HG02885 (cell line): ENCODE measurements at regions not wholly inside any gene's neighbourhood (a gene's known extent, or its start where the extent isn't known, plus 50 kb on each side); places are given as distances from the start of the nearest gene placed in this dataset.

Source experiments
- ATAC-seq: cut with Tn5 transposase; IDR thresholded peaks from one replicate; pipeline ENCODE4 v1.9.1; 2021; ENCODE audit warnings: mild to moderate bottlenecking; ENCODE audit not compliant: unreplicated experiment, poor library complexity

GRCh38 chr9:17962747-17963146 is 383.9 kb downstream of the SH3GL2 start:
- ATAC-seq, result no peak

DNA sequence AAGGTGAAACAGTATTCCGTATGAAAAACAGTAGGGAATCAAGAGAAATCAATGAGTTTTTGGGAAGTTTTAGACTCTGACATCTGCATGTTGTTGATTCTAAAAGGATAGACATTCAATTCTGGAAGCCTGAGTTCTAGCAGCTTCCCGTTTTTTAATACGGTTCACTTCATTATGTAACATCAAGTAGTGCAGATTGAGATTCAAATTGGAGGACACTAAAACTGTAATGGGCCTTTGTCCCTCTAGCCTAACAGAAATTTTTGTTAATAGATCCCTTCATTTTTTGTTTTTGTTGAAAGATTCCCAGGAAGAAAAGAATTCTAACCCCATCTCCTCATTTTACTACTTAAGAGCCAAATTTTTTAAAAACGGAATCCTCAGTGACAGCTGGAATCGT is 384.6 kb downstream of the SH3GL2 start:
- ATAC-seq, result no peak

- no peak for ATAC-seq
Observed at GRCh38 chr9:17967731-17968130, 388.9 kb downstream of the SH3GL2 start.

DNA sequence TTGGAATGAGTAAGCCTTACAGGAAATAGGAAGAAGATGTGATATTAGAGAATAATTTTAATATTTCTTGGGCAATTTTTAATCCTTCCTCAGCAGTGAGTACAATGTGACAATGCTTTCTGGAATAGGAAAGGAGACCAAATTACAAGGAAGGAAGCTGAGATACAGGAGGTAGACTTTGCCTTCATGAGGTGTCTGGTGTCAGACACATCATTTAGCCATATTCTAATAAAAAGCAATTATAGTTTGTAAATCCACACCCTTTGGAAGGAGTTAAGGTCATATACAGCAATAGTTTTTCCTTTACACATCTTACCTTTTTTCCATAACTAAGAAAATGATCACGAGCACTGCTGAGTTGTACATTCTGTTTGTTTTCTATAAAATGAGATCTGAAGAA is 390.4 kb downstream of the SH3GL2 start:
- ATAC-seq, result no peak

DNA sequence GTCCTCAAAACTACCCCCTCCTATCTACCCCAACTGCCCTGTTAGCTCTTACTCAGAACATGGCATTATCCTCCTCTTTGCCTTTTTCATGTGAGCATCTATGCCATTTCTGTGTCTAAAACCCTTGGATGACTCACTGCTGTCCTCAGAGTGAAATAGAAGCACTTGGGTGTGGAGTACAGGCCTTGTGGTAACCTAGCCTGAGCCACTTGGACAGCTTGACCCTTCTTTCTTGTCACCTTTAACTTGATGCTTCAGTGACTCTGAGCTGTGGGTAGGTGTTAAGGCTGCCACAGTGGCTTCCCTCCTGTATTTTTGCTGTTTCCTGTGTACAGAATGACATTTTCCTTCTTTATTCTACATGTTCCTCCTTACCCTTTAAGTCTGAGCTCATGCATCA is 391.4 kb downstream of the SH3GL2 start:
- ATAC-seq, result no peak

- ATAC-seq, result no peak
Observed at GRCh38 chr9:17978773-17979172, 399.9 kb downstream of the SH3GL2 start.

DNA sequence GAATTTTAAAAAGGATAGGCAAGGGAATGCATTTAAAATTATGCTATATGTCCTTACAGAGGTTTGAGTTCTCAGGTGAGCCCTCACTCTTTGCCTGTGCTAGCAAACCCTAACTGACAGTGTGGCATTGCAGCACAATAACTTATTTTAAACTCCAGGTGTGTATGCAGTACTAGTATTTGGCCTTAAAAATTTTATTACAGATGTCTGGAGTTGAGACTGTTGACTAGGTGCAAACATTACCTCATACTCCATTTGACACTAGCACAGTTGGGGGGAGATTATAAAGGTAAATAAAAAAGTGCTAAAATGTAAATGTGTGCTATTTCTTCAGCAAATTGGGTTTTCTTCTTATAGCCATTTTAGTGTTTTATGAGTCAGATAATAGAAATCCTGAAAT is 407.7 kb downstream of the SH3GL2 start:
- ATAC-seq, result no peak

GRCh38 chr9:17987189-17987588 is 408.3 kb downstream of the SH3GL2 start:
- ATAC-seq, result no peak

DNA sequence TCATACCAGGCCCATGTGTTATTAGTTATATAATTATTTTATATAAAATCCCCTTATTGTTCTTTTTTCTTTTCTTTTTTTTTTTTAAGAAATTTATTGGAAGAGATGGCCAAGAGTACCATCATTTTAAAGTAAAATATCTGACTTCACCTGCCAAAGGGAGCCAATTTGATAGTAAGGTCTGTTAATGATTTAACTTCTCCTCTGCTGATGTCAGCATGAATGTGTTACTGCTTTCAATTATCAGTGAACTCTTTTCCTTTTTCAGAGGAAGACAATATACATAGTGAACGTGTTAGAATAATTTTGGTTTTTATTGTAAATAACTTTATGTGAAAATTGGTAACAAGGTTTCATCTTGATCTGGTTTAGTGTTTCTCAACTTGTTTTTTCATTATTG is 409.6 kb downstream of the SH3GL2 start:
- ATAC-seq, result no peak

GRCh38 chr9:17990602-17991001 is 411.7 kb downstream of the SH3GL2 start:
- no peak for ATAC-seq

GRCh38 chr9:17993024-17993423 is 414.2 kb downstream of the SH3GL2 start:
- no peak for ATAC-seq

- ATAC-seq, result no peak
Observed at GRCh38 chr9:17994695-17995425, 416.0 kb downstream of the SH3GL2 start.

DNA sequence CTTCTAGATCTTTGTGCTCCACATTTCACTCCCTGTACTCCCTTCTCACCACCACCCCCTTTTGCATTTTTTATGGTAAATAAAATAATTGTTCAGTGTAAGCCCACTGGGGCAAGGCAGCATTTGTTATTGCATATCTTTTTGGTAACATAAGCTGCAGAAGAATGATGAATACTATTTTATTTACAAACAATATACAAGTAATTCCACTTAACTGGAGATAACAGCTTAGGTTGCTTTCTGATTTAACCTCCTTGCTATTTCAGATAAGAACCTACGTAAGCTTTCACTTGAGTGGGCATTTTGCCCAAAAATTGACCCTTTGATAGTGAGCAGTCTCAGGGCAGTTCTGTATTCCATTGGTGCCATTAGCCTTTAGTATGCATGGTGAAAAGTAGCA is 417.9 kb downstream of the SH3GL2 start:
- no peak for ATAC-seq

GRCh38 chr9:18002718-18003438 is 424.0 kb downstream of the SH3GL2 start:
- ATAC-seq, result no peak

DNA sequence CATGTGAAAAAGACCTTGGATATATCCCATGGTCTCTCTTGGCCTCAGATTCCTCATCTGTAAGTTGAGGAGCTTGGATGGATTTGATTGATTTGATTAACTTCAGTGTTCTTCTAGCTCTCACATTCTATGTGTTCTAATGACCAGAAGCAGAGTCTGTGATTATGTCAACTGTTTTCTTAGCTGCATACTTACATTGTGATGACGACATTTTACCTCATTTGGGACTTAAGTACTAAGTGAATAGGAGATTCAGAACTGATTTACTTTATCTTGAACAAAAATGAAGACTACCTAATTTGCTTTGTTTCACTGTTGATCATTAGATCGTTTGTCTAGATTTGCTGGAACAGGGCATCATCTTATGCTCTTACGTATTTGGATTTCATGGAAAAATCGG is 427.7 kb downstream of the SH3GL2 start:
- no peak for ATAC-seq

DNA sequence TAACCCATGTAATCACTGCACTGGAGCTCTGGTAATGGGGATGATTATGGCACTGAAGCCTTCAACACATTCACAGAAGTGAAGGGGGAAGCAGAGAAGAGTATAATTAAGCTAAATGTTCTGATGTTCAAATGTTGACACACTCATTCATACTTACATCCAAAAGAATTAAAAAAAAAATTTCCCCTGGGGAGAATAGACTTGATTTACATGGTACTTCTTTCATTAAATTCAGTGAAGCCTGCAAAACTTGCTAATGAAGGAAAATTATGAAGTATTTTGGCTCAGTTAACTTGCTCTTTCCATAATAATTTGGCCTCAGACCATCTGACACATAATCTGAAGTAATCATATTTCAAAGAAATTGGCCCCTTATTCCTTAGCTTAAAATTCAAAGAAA is 428.8 kb downstream of the SH3GL2 start:
- no peak for ATAC-seq

- no peak for ATAC-seq
Observed at GRCh38 chr9:18009902-18010301, 431.0 kb downstream of the SH3GL2 start.

DNA sequence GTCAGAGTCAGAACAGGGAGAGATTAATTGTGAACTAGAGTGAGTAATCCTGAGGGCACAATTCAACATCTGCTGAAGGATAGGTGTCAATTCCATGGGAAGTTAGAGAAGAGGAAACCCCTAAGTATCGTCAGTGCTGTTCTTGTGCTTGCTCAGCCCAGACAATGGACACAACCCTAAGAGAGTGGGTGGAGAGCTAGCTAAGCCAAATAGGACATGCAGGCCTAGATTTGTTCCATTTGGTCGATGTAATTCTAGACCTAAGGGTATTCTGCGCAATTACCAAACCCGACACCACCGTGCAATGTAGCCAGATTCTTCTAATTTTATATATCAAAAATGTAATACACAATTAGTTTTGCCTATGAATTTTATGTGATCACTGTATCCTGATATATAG is 431.6 kb downstream of the SH3GL2 start:
- ATAC-seq, result no peak

DNA sequence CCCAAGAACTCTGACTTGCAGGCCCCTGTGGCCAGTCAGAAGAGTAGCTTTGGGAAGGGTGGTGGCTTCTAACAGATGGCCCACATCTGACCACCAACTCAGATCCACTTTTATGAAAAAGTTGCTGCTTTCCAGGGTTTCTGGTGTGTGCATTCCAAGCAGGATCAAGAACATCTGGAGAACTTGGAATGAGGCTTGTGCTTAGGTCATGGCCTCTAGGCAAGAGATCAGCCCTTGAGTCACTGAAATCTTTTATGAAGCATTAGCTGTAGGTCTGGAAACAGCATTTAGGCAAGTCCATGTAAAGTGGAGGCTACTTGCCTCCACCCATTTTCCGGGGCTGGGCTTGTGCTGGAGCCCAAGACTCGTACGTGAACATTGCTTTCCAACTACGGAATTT is 433.3 kb downstream of the SH3GL2 start:
- no peak for ATAC-seq

- ATAC-seq, result no peak
Observed at GRCh38 chr9:18014556-18014955, 435.7 kb downstream of the SH3GL2 start.

DNA sequence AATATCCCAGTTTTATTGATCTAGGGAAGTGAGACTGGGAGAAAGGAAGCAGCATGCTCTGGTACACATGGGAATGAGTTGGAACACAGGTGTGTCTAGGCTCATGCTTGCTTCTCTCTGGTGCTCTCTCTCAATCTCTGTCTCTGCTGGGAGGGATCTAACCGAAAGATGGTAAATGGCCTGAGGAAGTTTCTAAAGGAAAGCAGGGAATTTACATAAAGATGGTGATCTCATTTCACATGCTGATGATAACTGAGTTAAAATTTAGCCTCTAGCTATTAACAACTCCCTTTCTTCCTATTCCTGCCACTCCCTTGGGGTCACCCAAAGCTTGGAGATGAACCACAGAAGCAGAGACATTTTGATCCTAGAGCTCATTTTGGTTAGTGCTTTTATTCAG is 436.2 kb downstream of the SH3GL2 start:
- no peak for ATAC-seq

GRCh38 chr9:18017136-18017535 is 438.3 kb downstream of the SH3GL2 start:
- no peak for ATAC-seq
